Neural cell (in vitro differentiated cells): ENCODE measurements at regions not wholly inside any gene's neighbourhood (a gene's known extent, or its start where the extent isn't known, plus 50 kb on each side); places are given as distances from the start of the nearest gene placed in this dataset.

Experiments
- CTCF ChIP-seq: fragments of 450-650 bp; IDR thresholded peaks from 2 replicates; pipeline ENCODE4 v1.5.1; 2014; ENCODE audit warnings: antibody characterized with exemption, mild to moderate bottlenecking, moderate library complexity; ENCODE audit not compliant: poor library complexity, severe bottlenecking
- EP300 ChIP-seq: fragments of 450-650 bp; conservative IDR thresholded peaks from 2 replicates; pipeline ENCODE4 v1.6.1; 2014; ENCODE audit warnings: antibody characterized with exemption, mild to moderate bottlenecking, moderate library complexity; ENCODE audit not compliant: poor library complexity, severe bottlenecking
- MXI1 ChIP-seq: fragments of 450-650 bp; conservative IDR thresholded peaks from 2 replicates; pipeline ENCODE4 v1.6.1; 2014; ENCODE audit warnings: antibody characterized with exemption, mild to moderate bottlenecking; ENCODE audit not compliant: poor library complexity, severe bottlenecking
- POLR2AphosphoS5 ChIP-seq: IDR thresholded peaks from 2 replicates; pipeline ENCODE4 v1.6.1; 2012
- RAD21 ChIP-seq: fragments of 450-650 bp; conservative IDR thresholded peaks from 2 replicates; pipeline ENCODE4 v1.6.1; 2014; ENCODE audit warnings: antibody characterized with exemption, mild to moderate bottlenecking, moderate library complexity
- REST ChIP-seq: IDR thresholded peaks from 2 replicates; pipeline ENCODE4 v1.6.1; 2012; ENCODE audit warnings: borderline replicate concordance
- TAF1 ChIP-seq: IDR thresholded peaks from 2 replicates; pipeline ENCODE4 v1.6.1; 2012; ENCODE audit warnings: low read depth

GRCh38 chr3:66785191-66785909 is 212.8 kb upstream of the KBTBD8 start:
- TF ChIP-seq TAF1 (no peak), POLR2AphosphoS5 (no peak), CTCF (no peak), RAD21 (no peak), EP300 (no peak), REST (no peak), MXI1 (no peak)
